ENCODE measurements at regions not wholly inside any gene's neighbourhood (a gene's known extent, or its start where the extent isn't known, plus 50 kb on each side); places are given as distances from the start of the nearest gene placed in this dataset.

- in situ Hi-C loops (cut with MboI; ENCODE audit: low pct_unique_long_range_greater_than_20kb, low sequenced_read_pairs, unreplicated experiment), result no loop called here
- no peak for DNase-seq (ENCODE audit: low spot score)
- TF ChIP-seq, protein P1, sequence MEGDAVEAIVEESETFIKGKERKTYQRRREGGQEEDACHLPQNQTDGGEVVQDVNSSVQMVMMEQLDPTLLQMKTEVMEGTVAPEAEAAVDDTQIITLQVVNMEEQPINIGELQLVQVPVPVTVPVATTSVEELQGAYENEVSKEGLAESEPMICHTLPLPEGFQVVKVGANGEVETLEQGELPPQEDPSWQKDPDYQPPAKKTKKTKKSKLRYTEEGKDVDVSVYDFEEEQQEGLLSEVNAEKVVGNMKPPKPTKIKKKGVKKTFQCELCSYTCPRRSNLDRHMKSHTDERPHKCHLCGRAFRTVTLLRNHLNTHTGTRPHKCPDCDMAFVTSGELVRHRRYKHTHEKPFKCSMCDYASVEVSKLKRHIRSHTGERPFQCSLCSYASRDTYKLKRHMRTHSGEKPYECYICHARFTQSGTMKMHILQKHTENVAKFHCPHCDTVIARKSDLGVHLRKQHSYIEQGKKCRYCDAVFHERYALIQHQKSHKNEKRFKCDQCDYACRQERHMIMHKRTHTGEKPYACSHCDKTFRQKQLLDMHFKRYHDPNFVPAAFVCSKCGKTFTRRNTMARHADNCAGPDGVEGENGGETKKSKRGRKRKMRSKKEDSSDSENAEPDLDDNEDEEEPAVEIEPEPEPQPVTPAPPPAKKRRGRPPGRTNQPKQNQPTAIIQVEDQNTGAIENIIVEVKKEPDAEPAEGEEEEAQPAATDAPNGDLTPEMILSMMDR (IDR thresholded peaks at IDR 0.05; ENCODE audit: extremely low read depth, insufficient read depth, missing control alignments), result no peak
Measured at GRCh38 chr10:89861199-89861573, 159.8 kb downstream of the KIF20B start.

DNA sequence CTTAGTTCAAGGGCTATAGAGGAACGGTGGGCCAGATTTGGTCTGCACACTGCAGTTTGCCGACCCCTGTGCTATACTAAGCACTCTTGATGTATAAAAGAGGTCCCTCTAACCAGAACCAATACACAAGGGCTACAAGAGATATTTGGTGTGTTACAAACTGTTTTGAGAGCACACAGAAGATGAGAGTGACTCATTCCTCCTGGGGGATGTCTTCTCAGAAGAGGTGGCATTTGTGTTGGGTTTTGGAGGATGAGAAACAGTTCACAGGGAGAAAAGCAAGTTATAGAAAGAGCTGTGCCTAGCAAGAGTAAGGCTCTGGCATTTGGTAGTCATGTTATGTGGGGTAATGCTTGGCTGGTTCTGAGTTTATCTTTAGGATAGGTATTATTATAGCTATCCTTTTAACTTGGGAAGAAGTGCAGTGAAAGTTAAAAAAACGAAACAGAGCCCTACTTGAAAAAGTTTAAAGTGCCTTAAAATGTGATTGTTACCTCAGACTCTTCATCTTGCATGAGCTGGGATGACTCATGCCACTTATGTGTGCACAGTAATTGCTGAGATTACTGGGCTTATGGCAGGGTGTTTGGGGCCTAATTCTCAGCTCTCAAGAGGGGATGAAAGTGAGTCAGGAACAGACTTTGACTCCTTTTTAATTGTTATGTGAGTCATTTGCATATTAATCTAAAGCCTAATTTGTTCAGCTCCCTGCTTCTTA lies 160.4 kb downstream of the KIF20B start:
- in situ Hi-C loops (cut with MboI; ENCODE audit: low pct_unique_long_range_greater_than_20kb, low sequenced_read_pairs, unreplicated experiment), result no loop called here
- no peak for DNase-seq (ENCODE audit: low spot score)
- TF ChIP-seq, protein P1 (IDR thresholded peaks at IDR 0.05; ENCODE audit: extremely low read depth, insufficient read depth, missing control alignments), result no peak

- TF ChIP-seq, protein P1 (IDR thresholded peaks at IDR 0.05; ENCODE audit: extremely low read depth, insufficient read depth, missing control alignments), result no peak
- DNase-seq (ENCODE audit: low spot score), result no peak
- in situ Hi-C loops (cut with MboI; ENCODE audit: low pct_unique_long_range_greater_than_20kb, low sequenced_read_pairs, unreplicated experiment), result no loop called here
Measured at GRCh38 chr10:89867964-89868363, 166.6 kb downstream of the KIF20B start.

GRCh38 chr10:89869180-89869579 lies 167.8 kb downstream of the KIF20B start:
- TF ChIP-seq, protein P1 (IDR thresholded peaks at IDR 0.05; ENCODE audit: extremely low read depth, insufficient read depth, missing control alignments), result no peak

GRCh38 chr10:89869592-89870156 lies 168.3 kb downstream of the KIF20B start:
- no peak for DNase-seq (ENCODE audit: low spot score)
- TF ChIP-seq, protein P1 (IDR thresholded peaks at IDR 0.05; ENCODE audit: extremely low read depth, insufficient read depth, missing control alignments), result no peak
- in situ Hi-C loops (cut with MboI; ENCODE audit: low pct_unique_long_range_greater_than_20kb, low sequenced_read_pairs, unreplicated experiment), result no loop called here

More at GRCh38 chr10:89869180-89869579, 167.8 kb downstream of the KIF20B start:
- in situ Hi-C loops (cut with MboI; ENCODE audit: low pct_unique_long_range_greater_than_20kb, low sequenced_read_pairs, unreplicated experiment), result no loop called here
- no peak for DNase-seq (ENCODE audit: low spot score)

- in situ Hi-C loops (cut with MboI; ENCODE audit: low pct_unique_long_range_greater_than_20kb, low sequenced_read_pairs, unreplicated experiment), result no loop called here
- no peak for DNase-seq (ENCODE audit: low spot score)
- TF ChIP-seq, protein P1 (IDR thresholded peaks at IDR 0.05; ENCODE audit: extremely low read depth, insufficient read depth, missing control alignments), result no peak
Measured at GRCh38 chr10:89870936-89871335, 169.5 kb downstream of the KIF20B start.
